ENCODE measurements at regions not wholly inside any gene's neighbourhood (a gene's known extent, or its start where the extent isn't known, plus 50 kb on each side); places are given as distances from the start of the nearest gene placed in this dataset.

DNA sequence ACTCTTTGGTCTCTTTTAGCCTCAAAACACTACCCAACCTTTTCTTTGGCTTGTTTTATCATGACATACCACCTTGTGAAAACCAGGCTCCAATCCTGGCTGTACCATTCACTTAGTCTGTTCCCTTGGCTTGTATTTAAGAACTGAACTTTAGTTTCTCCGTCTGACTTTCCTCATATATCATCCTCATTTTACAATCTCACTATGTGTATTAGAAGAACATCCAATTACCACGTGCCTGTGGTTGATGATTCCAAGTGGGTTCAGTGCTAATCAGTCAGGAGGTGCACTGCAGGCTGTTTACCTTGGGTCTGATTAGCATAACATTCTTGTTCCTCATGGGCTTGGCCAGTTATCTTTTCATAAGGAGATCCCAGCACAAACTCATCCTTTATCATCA, 144.8 kb upstream of the KLF14 start:
- intact Hi-C loops (cut with micrococcal nuclease), result no loop called here

DNA sequence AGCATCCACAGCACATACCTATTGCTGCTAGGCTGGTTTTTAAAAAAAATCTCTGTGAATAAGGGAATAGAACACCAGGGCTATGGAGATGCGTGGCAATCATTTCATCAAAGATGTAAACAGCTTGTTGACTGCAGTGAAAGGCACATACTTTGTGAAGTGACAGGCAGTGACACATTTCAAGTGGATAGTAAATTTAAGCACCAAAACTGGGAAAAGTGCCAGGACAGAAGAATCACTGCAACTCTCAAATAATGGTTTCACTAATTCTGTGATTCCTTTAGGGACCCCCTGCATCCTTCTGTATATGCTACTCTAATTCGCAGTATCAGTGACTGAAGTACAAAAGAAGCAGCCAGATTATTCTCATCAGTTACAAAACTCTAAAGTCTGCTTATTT, 145.2 kb upstream of the KLF14 start:
- intact Hi-C loops (cut with micrococcal nuclease), result no loop called here

DNA sequence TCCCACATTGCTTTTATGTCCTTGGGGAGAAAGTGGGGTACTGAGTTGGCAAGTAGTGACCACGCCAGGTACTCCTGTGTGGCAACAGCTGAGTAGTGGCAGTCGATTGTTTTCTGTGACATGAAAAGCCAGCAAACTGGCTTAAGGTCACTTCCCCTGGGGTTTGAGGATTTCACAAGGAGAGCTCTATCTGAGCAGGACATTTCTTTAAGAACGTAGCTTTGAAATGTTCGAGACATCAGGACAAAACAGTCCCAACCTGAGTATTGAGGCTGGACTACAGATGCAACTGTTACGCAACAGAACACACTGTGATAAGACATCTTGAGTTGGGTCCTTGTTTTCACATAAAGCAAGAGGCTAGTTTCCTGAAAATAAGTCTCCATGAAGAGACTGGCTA, 146.7 kb upstream of the KLF14 start:
- intact Hi-C loops (cut with micrococcal nuclease), result no loop called here

DNA sequence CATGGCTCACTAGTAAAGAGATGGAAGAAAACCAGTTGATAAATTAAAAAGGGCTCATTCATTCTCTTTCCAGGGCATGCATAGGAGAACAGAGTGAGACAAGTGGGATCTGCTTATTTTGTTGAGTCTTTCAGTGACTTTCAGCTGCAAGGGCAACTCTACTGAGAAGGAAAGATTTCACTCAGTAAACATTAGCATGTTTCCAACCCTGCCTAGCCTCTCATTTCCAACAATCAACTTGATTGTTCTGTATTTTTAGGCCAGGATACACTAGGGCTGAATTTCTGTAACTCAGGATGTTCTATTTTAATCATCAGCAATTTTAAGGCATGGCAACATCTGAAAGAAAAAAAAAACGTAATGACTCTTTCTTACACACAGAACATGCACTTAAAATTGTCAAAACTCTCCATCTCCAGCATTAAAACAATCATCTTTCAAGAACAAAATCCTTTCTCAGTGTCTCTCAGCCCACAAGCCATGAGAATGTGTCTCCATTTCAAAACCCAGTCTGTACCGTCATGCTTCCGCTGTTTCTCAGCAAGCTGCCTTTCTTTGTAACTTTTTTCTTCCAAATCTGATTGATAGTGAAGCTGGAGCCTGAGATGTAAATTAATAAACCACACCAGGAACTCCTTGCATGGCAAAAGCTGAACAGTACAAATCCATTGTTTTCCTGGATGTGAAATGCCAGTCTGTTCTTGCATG, 147.2 kb upstream of the KLF14 start:
- intact Hi-C loops (cut with micrococcal nuclease), result no loop called here

DNA sequence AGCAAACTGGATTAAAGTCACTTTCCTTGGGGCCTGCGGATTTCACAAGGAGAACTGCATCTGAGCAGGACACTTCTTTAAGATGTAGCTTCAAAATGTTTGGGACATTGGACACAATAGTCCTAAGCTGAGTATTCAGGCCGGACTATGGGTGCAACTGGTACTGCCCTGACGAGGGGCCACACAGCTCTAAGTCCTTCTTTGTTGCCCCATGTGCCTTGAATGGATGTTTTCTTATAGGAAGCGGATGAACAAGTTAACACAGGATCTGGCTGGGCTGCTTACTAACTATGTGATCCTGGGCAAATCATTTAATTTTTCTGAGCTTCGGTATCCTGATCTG, 147.8 kb upstream of the KLF14 start:
- intact Hi-C loops (cut with micrococcal nuclease), result no loop called here

DNA sequence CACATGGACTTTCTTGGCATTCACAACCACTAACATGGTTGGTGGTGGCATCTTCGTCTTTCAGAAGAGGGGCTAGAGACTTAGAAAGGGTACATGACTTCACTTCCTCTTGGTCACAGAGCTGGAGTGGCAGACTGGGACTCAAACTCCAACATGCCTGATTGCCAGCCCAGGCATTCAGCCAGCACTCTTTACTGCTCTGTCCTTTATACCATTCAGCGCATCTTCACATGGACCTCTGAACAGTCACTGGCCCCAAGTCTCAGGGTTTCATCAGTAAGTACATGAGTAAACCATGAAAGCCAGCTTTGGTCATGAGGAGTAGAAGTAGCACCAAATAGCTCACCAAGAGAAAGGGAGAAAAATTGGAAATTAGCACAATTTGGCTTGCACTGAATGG, 148.4 kb upstream of the KLF14 start:
- intact Hi-C loops (cut with micrococcal nuclease), result no loop called here

DNA sequence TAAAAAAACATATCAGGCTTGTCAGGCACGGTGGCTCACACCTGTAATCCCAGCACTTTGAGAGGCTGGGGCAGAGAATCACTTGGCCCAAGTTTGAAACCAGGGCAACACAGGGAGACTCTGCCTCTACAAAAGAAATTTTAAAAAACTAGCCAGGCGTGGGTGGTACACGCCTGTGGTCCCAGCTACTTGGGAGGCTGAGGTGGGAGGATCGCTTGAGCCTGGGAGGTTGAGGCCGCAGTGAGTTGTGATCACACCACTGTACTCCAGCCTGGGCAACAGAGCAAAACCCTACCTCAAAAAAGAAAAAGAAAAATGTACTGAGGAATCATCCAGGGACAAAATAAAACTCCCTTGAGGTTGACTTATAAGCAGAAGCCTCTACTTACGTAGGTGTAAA, 149.9 kb upstream of the KLF14 start:
- intact Hi-C loops (cut with micrococcal nuclease), result no loop called here

DNA sequence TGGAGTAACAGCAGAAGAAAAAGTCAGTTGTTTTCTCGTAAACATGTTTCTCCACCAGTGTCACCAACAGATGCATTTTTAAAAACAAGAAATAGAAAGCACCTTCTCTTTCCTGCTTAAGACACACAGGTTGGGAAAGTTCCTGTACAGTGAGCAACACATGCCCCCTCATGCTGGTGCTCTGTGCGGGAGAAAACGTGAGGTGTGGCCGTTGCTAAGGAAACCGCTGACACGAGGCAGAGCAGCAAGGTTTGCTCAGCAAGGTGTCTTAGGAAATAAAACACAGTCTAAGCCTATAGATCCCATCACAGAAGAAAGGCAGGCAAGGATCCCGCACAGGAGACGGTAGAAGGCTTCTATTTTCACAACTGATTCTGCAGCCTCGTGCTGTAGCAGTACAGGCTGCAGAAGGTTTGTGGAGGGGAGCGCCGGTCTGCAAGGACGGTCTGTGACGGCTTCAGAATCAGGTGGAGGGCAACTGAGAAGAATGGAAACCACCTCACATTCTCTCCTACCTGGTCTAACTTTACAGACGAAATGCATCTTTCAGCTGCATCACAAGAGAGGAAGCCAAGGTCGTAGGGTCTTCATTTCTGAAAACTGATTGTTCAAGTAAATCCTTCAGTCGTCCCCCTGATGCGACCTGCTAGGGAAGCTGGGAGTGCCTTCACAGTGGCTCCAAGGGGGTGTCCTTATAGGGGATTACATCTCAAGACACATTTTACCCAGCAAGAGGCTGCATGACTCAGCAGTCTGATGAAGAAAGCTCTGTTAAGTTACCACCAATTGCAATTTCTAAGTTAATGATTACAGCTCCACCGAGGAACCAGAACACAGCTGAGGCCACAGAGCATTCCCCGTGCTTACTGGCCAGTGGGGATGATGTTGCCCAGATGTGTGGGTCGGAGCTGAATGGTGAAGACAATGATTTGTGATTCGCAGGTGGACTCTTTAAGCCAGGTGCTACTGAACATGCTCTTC, 150.7 kb upstream of the KLF14 start:
- intact Hi-C loops (cut with micrococcal nuclease), result no loop called here

DNA sequence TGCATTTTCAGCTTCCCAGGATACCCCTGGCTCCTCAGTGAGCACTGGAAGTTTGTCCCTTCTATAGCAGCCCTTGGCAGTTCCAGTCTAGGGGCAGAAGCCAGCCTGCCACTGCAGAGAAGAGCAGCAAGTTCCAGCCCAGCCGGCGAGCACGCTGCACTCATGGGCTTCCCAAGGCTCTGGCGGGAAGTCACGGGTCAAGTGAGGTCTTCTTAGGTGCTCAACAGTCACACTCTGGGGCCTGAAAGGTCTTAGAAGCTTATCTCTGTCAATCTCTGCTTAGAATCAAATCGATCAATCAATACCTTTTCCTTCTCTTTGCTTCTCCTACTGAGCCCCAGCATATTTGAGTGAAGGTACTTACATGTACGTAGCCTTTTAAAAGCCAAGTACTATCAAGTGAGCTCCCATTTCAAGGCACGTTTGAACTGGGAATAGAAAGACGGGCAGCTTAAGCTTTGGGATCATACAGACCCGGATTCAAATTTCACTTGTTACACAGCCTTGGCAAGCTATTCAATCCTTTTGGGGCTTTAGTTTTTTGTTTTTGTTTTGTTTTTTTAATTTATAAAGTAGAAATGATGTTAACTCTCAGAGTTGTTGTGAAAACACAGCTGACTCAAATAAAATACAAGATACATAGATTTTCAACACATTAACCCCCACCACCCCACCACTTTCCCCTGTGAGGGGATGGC, 152.6 kb upstream of the KLF14 start:
- intact Hi-C loops (cut with micrococcal nuclease), result no loop called here

DNA sequence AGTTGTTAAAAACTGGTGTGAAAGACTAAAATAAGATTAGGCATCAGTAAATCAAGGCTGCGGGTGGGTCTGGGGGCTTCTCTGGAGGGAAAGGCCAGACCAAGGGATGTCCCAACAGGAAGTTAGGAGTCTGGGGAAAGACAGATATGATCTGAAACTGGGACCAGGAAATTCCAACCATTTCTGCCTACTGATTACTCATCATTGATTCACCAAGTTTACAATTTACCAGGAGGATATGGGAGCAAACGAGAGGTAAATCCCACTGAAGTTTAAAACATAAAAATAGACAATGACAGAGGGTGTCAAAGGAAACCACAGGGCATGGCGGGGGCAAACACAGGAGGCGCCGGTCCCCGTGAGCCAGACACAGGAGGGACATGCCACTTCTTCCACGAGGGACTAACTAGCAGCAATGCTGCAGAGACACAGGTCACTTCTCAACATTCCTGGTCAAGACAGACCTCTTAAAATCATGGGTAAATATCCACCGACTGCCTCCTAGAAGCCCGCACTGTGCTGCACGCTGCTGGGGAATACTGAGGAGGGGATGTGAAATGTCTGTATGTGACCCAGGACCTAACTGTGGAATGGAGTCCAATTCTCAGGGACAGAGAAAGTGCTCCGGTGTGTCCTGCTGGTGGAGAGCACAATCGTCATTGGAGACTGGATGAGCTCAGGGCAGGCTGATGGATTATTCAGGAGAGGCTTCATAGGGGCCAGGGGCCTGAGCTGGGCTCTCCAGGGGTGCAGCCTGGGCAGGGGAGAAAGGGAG, 153.4 kb upstream of the KLF14 start:
- intact Hi-C loops (cut with micrococcal nuclease), result no loop called here

DNA sequence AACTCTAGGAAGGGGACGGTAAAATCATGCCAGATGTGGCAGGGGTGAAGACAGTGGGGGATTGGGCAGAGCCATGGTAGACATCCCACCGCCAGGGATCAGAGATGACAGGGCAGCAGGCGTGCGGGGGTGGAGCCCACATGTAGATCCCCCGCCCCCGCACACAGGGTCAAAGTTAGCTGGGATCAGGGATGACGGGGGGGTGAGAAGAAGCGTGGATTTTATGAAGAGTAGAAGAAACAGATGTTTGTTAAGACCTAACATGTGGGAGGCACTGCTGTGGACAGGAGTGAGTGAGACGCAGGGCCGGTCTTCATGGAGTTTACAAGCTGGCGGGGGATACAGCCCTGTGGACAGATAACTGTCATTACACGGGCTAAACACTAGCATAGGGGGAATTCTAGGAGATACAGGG, 154.0 kb upstream of the KLF14 start:
- intact Hi-C loops (cut with micrococcal nuclease), result no loop called here

DNA sequence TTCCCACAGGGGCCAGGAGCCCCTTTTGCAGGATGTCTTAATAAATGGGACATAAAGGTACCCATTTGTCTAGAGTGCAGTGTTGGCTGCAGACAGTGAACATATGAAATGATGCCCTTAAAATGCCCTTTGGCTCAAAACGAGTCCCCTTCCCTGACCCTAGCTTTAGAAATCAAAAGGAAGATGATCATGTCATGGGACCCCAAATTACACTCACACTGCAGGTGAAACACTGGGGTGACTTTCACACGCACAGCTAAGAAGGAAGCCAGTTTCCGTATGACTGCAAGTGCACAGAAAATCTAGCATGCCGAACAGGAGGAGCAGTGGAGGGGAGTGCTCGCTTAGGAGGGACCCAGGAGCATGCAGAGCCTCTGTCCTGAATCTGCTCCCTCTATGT, 154.5 kb upstream of the KLF14 start:
- intact Hi-C loops (cut with micrococcal nuclease), result no loop called here

DNA sequence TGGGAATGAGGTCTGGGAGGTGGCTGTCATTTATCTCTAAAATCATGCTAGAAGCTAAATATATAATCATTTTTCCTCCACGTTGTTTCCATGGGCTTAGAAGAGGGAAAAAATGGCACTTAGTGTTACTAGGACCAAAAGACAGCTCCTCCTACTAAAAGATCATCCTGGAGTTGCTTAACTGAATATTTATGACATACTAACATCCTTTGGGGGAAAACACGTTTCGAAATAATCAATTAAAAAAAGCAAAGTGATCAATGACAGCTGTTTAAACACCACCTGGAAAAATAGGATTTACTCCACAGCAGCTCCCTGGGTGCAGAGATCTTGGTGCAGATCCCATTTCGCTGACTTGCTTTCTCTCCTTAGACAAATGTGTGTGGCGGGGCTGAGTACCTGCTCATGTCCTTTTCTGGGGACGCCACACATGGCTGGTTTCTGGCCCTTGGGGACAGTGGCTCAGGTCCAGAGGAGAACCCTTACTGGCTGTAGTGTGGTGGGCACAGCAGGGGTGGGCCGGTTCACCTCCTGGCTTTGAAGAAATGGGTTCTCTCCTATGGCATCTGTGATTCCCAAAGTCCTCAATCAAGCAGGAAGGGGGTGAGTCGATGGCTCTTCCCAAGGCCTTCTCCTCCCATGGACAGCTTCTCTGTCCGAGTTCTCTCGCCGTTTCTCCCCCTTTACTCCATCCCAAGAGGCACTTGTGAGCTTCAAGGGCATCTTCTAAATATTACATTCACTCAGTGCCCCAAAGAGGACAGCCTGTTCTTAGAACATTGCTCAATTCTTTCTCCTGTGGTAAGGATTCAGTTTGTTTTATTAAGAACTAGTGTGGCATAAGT, 156.4 kb upstream of the KLF14 start:
- intact Hi-C loops (cut with micrococcal nuclease), result no loop called here

DNA sequence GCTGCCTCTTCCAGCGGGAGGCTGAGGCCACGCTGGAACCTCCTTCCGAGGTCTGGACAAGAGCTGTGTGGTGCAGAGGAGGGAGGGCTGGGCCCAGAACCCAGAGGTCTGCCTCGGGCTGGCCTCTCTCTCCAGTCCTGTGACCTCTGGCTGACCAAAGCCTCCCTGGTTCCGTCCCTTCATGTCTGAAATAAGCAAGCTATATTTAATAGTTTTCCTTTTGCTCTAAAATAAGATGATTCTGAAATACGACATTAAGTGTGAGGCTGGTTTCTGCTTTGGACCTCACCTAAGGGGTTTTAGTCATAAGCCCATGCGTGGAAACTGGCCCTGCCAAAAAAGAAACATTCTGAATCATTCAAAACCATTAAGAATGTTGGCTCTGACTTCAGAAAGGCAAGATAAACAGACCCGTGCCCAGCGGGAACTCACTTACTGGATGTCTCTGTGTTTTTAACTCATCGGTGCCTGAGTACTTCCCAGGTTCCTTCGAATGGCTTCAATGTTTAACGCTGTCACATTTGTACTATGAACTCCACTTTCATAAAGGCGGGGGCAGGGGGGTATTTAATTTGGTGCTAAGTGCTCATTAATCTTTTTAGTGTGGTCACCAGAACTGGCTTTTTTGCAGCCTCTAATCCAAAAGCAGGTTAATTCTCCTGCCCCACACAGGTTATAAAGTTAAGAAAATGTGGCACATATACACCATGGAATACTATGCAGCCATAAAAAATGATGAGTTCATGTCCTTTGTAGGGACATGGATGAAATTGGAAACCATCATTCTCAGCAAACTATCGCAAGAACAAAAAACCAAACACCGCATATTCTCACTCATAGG, 157.5 kb upstream of the KLF14 start:
- intact Hi-C loops (cut with micrococcal nuclease), result no loop called here

DNA sequence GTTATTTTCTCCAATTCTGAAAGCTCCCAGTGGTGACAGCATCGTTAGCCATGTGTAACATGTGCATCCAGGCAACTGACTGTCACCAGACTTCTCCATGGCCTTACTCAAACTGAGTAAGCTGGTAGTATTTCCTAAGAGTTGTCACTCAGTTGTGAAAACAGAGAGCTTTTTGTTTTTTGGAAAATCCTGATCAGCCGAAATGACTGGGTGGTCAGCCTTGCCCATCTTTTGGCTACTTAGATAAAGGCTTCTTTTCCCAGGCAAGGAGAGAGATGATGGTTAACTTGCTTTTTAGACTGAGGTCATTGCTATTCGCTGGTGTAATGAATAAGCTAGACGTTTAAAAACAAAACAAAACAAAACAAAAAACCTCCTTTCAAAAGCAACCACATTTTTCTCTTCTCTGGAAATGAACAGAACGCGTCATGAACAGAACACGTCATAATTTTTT, 159.5 kb upstream of the KLF14 start:
- intact Hi-C loops (cut with micrococcal nuclease), result no loop called here

DNA sequence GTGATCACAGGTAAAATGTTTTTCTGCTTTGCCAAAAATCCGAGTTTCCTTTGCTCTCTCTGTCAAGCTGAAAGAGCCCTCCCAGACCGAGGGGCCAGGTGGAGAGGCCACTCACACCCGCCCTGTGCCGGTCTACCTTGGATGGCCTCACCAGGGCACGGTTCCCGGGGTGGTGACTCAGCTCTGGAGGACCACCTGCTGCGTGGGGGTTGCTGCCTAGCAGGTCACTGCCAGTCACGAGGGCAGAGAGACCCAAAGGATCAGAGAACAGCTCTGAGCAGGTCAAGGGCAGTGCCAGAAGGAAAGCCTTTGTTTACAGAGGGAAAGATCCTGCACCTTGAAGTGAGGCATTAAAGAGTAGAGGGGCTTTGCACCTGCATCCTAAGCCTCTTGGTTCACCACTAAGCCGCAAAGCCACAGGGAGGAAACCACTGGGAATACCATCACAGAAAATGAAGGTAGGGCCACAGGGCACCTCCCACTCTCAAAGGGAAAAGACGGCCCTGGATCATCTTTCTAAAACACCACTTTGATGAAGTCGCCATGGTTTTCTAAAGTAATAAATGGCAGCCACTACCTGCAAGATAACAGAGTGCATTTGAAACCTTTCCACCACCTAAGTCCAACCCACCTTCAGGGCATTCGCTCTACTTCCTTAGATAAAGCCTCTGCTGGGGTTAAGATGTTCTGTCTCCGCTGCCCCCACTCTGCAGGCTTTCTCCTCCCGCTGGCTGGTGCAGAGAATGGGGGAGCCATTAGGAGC, 160.3 kb upstream of the KLF14 start:
- intact Hi-C loops (cut with micrococcal nuclease), result no loop called here

DNA sequence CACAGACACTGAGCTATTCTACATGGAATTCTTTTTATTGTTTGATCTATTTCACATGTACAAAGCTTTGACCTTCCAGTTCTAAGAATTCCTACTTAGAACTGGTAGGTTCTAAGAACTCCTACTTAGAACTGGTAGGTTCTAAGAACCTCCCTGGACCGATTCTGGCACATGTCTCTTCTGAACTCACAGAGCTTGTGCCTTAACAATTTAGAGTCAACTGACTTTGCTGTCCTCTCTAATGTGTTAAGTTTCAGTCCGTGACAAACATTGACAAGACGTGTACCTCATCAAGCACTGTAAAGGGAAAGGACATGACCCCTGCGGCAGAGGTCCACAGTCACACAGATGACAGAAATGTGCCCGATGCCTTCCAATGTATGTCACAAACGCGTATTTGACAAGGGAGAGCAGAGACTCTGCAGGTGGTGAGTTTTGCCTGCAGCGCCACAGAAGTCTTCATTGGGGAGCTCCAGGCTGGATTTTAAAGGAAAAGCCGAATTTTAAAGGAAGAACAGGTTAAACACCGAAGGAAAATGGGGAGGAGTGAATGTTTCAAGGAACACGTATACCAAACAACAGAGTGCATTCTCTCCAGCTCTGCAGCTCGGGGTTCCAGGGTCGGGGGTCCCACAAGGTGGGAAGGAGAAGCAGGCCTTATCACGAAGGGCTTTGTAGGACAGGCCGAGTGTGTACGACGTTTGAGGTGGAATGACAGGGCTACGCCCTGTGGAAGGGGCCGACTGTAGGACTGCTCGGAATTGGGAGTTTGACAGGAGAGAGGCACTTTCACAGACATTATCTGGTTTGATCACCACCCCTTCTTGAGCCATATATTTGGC, 161.1 kb upstream of the KLF14 start:
- intact Hi-C loops (cut with micrococcal nuclease), result loop anchor here (5.0 kb wide), 1 partner anchor 823 kb away; the partner anchor contains the start of gene KLHDC10
